NCI-H2196 (cell line): ENCODE measurements at regions not wholly inside any gene's neighbourhood (a gene's known extent, or its start where the extent isn't known, plus 50 kb on each side); places are given as distances from the start of the nearest gene placed in this dataset.

Experiments
- DNase-seq: peaks from one replicate; lab custom pipeline; 2025; ENCODE audit not compliant: unreplicated experiment; lab: John Stamatoyannopoulos, UW

DNA sequence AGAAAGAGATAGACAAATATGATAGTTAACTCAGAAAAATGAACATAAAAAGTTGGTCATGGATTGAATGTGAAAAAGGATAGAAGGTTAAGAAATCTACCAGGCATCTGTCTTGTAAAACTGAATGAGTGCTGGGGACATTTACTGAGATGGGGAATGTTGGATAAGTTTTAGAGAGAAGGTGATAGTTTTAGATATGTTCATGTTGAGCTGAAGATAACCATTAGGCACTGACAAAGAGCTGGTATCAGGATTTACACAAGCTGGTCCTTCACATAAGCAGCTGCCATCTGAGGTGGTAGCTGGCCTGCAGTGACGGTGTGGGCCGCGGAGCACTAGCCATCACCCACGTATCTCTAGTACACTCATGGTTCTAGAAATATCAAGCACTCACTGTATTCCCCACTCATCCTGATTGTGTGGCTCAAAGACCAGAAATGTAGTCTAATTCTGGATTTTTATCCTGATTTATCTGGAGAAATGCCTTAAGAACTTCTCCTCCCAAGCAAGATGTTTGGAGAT is 194.4 kb upstream of the KCNJ16 start:
- no peak for DNase-seq

DNA sequence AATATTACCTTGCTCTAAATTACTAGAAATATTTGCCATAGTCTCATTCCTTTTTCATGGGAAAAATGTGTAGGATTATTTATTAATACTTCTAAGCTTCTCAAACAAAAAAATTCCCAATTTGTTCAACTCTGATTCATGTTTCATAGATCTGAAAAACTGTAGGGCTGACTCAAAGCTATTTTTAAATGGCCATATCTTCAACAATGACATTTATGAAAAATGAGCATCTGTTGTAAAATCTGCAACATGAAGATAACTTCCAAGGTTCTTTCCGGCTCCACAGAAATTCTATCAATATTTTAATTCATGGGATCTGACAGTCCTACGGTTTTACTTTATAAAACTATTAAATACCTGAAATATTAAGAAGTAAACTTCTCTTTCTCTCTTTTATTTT is 192.7 kb upstream of the KCNJ16 start:
- DNase-seq, result no peak

DNA sequence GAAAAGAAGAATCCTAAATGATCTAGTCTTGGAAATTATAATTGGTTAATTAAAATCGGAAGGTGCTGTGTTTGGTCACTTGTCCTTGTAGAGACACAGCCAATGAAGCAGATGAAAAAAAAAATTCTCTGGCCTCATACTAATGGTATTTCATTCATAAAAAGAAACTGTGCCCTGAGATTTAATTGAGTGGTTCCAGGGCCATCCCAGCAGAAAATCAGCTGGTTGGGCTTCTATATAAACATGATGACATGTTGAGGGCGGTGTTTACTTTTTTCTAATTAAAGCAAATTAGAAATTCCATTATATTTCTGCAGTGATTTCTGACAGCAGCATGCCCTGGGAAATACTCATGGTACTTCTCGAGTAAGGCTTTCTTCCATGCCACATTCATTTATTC is 191.9 kb upstream of the KCNJ16 start:
- DNase-seq, result no peak

DNA sequence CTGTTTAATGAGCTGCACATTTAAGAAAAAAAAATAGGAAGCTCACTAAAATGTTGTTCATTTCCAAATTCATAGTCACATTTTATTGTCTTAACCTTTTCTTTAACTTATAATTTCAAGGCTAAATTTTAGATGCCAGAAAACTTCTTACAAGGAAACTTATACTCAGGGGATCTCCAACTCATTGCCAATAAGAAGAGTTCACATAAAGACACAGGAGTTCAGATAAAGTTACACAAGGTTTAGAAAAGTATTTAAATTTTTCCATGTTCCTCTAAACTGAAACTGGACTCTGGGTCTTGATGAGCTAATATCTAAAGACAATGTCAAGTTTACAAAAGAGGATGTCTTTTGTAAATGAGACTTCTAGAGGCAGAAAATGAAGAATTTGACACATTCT is 190.7 kb upstream of the KCNJ16 start:
- no peak for DNase-seq

DNA sequence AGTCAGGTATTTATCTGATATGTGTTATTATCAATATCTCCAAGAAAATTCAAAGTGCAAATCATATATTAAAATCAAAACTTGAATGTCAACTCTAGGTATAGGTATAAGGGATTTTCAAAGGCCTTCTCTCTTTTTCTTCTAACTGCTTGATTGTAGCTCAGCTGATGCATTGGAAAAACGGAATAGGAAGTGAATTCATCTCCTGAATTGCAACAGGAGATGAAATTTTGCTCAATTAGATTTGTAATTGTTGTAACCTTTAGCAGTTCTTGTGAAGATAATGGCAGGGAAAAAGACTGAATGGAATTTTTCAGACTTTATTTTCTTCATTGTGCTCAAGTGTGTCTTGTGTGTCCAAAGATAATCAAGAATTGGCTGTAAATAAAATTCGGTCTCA is 190.2 kb upstream of the KCNJ16 start:
- DNase-seq, result no peak

DNA sequence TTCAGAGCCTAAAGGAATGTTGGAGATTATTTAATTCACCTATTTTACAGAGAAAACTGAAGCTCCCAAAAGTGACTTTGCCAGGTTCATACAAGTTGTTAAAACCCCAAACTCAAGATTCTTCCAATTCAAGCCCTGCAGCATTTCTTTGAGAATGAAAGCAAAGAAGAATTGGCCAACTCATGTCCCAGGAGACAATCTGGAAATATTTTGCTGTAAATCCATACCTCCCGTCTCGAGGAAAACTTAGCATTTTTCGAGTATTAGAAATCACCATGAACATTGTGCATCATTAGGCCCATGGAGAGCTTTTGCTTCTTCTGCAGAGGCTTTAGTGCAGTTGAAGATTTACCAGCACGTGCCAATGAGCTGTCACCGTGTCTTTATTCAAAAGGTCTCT is 176.4 kb upstream of the KCNJ16 start:
- no peak for DNase-seq

DNA sequence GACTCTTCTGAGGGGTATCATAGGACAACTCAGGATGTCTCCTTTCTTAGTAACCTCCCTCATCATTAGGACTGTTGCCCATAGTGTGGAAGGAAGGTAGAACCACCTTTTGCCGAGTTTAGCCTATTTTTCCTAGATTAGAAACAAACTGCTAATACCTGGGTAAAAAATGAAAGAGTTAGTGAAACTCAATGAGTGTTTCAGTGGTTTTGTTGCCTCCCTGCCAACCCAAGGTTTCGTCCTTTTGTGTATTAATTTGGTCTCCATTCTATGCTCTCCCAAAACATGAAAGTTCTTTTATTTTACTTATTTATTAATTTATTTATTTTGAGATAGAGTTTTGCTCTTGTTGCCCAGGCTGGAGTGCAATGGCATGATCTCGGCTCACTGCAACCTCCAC is 174.9 kb upstream of the KCNJ16 start:
- no peak for DNase-seq

DNA sequence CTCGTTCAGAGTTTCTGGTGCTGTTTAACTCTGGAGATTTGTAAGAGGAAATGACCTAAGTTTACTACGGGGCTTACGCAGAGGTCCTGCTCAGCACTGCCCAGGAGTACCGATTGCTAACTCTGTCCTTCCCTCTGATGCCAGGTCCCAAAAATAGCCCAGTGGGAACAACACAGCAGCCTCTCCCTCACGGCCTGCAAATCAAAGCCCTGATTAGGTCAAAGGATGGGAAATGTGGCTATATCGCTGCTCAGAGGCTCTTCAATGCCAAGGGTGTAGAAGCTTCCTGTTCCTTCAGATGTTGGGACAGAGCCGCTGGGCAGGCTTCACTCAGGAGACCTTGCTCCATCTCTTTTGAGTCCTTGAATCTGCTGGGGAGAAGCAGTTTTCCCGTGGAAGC is 174.2 kb upstream of the KCNJ16 start:
- DNase-seq, result no peak

DNA sequence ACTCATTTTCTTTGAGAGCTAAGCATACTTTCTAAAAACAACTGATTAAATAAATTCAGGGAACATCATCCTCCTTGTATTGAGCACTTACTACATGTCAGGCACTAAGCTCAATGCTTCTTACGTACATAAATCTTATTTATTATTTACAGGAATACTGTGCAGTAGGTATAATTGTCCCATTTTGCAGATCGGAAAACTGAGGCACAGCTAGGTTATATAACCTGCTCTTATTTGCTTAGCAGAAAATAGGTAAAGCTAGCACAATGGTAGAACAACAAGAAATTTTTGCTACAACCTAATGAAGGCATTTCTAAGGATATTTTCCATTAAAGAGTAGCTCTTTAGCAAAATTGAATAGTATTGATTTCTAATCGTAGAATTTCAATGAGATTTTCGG is 168.7 kb upstream of the KCNJ16 start:
- no peak for DNase-seq

DNA sequence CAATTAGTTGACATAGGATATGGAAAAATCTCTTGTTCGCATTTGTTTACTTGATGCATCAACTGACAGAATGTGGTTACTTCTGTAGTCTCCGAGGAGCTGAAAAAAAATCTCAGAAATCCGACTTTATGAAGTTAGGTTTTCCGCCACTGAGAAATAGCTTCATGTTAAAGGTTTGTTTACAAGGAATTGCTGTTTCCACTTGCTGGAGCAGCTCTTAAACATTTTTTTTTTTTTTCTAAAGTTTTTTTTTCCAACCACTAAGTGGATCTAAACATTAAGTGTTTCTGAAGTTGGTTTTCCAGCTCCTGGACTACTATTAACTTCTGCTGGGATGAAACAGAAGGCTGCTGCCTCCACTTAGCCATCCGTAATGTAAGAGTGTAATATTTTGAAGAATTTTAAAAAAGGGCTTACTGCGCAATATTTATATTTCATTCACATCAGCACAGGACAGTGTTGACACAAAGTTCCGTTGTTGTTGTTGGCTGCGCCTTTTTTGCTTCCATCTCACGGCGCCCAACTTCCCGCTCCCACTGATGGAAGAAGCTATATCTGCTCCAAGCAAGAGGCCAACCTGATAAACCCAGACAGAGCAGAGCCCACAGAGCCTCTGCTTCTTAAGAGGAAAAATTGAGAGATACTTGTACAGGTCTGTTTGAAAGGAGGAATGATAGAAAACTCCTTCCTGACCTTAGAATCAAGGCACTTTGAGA is 167.7 kb upstream of the KCNJ16 start:
- no peak for DNase-seq

DNA sequence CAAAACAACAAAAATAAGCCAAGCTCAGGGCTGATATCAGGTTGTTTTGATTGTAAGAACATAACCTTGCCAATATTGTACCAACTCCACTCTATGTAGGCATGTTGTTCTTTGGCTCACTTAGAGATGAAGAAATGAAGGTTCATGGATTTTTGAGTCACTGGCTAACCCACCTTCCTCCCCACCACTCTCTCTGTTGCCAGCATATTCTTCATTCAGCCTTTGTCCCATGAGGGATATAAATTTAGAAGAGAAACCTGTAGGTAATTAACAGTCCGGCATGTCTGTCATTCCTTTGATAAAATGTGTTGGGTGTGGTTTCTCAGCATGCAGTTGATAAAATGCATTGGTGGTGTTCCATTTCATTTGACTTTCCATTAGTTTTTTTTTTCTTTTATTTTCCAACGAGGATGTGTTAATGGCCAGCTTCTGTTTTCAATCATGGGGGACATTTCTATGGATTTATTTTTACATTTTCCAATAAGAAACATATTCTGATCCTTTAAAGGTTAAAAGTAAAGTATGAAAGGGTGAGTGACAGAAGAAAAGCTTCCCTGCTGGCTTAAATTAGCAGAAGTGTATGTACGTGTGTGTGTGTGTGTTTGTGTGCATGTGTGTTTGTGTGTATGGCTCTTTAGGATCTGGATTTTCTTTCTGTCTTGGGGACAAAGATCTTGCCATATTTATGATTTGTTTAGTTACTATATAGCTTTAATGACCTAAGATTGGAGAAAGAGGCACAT is 166.2 kb upstream of the KCNJ16 start:
- DNase-seq, result no peak

DNA sequence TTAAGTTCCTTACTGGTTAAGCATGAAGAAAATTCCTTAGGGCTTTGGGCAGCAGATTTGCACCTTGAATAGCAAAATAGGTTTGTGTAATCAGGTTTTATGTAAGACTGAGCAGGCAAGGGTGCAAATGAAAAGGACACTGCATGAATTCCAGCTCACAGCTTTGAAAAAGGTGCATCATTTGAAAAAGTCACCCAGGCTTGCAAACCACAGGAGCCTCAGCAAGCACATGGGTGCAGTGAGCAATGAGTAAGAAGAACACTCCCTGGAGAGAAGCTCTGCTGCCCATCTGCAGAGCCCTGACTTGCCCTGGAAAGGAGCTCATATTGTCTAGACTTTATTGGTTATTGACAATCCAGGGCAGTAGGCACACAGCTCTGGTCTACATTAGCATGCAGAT is 165.6 kb upstream of the KCNJ16 start:
- DNase-seq, result no peak

DNA sequence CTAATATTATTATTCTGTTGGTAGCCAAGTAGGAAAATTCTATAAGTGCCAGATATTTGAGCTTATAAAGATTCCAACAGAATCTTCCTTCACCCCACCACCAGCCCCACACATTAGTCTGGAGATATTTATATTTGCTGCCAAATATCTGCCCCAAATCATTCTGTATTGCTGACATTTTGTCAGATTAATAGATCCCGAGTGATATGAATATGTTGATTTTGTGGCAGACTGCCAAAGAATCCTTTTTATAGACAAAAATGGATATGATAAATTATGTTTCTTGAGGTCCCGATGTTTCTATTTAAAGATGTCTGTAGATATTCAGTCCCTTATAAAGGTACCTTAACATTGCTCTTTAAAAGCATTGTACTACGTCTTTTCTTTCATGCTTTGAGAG is 162.2 kb upstream of the KCNJ16 start:
- no peak for DNase-seq

DNA sequence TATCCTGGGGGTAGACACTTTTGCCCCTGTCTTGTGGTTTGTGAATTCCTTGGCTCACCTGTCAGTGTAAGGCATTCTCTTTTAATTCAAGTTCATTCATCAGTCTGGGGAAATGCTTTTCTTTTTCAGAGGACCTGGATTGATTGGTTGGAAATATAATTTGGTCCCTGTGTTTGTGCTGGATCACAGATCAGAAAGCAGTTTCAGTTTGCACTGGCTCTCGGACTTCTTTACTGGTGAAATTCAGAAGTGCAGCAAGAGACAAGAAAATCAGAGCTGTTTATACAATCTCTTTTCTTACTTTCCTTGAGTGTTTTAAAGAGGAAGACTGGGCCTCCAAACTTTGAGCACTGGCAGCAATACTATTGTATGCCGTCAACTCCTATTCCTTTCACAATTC is 161.8 kb upstream of the KCNJ16 start:
- DNase-seq, result no peak

DNA sequence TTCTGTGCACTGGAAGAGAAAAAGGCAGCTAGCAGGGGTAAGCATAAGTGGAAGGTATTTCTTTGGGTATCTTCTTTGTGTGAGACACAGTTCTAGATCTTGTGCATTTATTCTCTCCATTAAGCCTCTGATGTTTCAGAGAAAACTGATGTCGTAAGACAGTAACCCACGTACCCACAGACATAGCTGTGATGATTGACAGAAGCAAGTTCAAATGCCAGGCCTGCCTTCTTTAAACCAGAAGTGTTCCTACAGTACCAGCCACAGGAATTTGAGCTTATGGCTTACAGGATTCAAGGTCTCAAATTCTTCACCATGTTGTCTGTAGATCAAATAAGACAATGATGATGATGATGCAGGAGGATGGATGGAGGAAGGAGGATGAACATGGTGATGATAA is 161.4 kb upstream of the KCNJ16 start:
- no peak for DNase-seq

DNA sequence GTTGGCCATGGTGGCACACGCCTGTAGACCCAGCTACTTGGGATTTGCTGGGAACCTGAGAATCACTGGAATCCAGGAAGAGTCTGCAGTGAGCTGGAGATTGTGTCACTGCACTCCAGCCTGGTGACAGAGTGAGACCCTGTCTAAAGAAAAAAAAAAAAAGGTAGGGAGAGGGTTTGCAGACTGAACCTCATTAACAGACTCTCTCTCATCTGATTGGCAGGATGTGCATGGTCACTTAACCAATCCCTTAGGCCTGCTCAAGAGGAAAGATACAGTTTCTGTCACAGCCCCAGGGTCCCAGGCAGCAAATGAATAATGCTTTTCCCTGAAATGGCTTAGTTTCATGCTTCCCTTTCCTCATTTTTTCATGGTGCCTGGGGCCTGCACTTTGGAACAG is 160.5 kb upstream of the KCNJ16 start:
- no peak for DNase-seq

DNA sequence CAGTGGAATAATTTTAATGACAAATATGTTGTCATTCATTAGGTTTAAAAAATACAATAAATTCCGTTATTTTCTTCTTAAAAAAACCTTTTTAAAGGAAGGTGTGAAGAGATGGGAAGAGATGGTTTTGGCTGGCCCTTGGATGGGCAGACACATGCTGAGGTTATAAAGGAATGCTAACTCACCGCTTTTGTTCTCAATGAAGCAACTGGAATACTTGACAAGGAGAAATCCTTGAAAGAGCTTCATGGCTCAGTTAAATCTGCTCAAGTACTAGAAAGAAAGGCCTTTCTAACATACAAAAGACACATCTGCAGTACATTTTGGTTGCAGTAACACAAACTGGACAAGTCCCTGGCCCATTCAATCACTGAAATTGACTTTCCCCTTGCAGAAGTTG is 158.3 kb upstream of the KCNJ16 start:
- no peak for DNase-seq

DNA sequence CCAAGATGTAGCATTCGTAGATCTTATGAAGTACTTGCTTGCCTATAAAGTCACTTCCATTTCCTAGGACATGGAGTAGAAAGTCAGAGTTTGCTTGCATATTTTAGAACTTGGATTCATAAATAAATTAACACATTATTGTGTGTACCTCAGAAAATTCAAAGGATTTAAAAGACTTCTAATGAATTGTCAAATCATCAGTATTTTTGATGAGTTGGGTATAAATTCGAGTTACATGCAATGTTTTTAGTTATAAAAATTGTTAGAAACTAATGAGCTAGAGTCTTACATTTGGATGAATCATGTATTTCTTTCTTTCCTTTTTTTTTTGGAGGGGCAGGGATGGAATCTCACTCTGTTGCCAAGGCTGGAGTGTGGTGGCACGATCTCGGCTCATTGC is 156.9 kb upstream of the KCNJ16 start:
- no peak for DNase-seq

DNA sequence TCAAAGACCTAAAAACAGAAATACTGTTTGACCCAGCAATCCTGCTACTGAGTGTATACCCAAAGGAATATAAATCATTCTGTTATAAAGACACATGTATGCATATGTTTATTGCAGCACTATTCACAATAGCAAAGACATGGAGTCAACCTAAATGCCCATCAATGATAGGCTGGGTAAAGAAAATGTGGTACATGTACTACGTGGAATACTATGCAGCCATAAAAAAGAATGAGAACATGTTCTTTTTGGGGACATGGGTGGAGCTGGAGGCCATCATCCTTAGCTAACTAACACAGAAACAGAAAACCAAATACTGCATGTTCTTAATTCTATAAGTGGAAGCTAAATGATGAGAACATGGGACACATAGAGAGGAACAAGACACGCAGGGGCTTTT is 155.2 kb upstream of the KCNJ16 start:
- no peak for DNase-seq

DNA sequence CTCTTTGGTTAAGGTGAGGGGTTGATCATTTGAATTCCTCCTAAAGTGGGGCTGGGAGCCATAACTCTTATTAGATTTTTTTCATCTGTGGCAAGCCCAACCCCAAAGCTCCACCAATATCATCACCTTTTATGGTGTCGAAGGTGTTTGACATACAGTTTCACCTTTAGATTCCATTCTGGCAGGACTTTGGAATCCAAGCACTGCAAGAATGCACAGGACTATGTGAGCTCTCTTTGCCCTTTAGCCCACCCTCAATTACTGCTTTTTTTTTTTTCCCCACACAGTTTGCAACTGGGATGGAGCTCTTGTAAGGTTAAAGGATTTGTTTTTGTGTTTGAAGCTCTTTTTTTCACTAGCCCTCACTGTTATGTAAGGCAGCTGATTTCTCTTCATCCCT is 154.0 kb upstream of the KCNJ16 start:
- no peak for DNase-seq

DNA sequence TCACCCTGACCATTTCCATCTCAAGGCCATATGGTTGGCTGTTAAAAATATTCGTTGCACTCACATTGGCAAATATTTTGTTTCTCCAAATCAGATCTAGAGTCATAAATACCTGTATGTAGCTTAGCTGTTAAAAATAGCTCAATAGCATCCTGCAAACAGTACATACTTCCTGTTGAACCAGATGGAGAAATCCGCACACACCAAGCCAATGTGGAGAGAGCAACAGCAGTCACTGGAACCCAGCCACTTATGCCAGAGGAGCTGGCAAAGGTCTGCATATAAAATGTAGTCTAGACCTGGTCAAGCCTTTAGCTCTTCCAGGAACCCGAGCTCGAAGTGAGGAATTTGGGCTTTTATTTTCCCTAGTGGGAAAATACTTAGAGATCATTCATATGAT is 146.4 kb upstream of the KCNJ16 start:
- DNase-seq, result peak; percentile 5

DNA sequence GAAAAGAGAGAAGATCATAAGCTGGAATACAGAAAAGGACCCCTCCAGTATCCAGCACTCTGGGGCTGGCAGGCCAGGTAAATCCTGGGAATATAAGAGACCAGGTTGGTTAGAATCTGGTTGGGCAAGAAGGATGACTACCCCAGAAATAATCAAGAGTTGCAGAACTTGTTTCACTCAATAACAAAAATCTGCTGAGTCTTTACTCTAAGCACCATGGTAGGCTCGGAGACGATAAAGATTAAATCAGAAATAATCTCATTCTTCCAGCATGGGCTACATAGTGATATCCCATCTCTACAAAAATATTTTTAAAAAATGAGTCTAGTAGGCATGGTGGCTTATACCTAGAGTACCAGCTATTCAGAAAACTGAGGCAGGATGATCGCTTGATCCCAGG is 138.0 kb upstream of the KCNJ16 start:
- no peak for DNase-seq

DNA sequence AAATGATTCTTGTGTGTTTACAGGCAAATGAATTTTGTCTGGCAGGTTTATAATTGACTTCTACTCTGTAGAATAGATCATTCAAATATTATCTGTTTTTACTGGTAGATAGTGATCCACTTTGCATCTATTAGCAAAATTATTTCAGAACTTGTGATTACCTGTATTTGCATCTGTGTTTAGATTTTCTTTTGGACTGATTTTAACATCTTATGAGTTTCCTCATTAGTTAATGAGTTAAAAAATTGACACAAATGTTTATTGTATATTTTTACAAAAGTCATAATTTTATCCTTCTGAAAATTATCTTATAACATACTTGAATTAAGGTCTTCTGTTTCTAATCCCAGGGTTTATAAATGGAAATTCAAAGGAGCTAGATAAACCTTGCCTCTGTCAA is 132.0 kb upstream of the KCNJ16 start:
- no peak for DNase-seq
